OCI-LY7 (cell line): ENCODE measurements at regions not wholly inside any gene's neighbourhood (a gene's known extent, or its start where the extent isn't known, plus 50 kb on each side); places are given as distances from the start of the nearest gene placed in this dataset.

Experiments used
- BruUV-seq: library from RNA; stranded (reverse); fragments of 400-500 nt; replicated peaks from 2 replicates; lab custom pipeline; 2021; lab: Mats Ljungman, UMichigan
- CTCF ChIA-PET: fragments of 300-600 bp; sonication (Branson Sonifier 250); formaldehyde crosslinking; loops from one replicate; lab custom pipeline; 2022; ENCODE audit warnings: antibody characterized with exemption; ENCODE audit not compliant: unreplicated experiment; lab: Charles Lee
- POLR2A ChIA-PET: fragments of 300-600 bp; sonication (Branson Sonifier 250); formaldehyde crosslinking; loops from one replicate; lab custom pipeline; 2022; ENCODE audit warnings: antibody characterized with exemption; lab: Charles Lee
- DNase-seq: peaks from one replicate; pipeline ENCODE4 v3.0.0-alpha.2; 2015; ENCODE audit warnings: low spot score
- H2AFZ ChIP-seq: fragments of 200-600 bp; sonication (generic), shearing (Covaris generic); 2 replicates; pipeline ENCODE4 v1.6.1; 2014; ENCODE audit warnings: mild to moderate bottlenecking, antibody characterized with exemption, low read length, moderate library complexity
- H3K27ac ChIP-seq: fragments of 200-600 bp; sonication (generic); 2 replicates; pipeline ENCODE4 v1.5.1; 2014; ENCODE audit warnings: mixed run types, low read depth, mild to moderate bottlenecking, moderate library complexity, low read length, inconsistent platforms; ENCODE audit not compliant: poor library complexity, severe bottlenecking
- H3K36me3 ChIP-seq: fragments of 200-600 bp; sonication (generic); 2 replicates; pipeline ENCODE4 v1.6.1; 2014; ENCODE audit warnings: mild to moderate bottlenecking, antibody characterized with exemption, low read length, moderate library complexity, mixed read lengths; ENCODE audit not compliant: insufficient read depth
- H3K4me1 ChIP-seq: fragments of 200-600 bp; sonication (generic); 2 replicates; pipeline ENCODE4 v1.5.1; 2014; ENCODE audit warnings: mild to moderate bottlenecking, low read length; ENCODE audit not compliant: insufficient read depth, poor library complexity, severe bottlenecking
- H3K4me2 ChIP-seq: fragments of 200-600 bp; sonication (generic); 2 replicates; pipeline ENCODE4 v1.6.1; 2014; ENCODE audit warnings: mild to moderate bottlenecking, low read length
- H3K4me3 ChIP-seq: fragments of 200-600 bp; sonication (generic); 2 replicates; pipeline ENCODE4 v1.5.1; 2014; ENCODE audit warnings: mild to moderate bottlenecking, low read depth, low read length; ENCODE audit not compliant: poor library complexity, severe bottlenecking
- H3K79me2 ChIP-seq: fragments of 200-600 bp; sonication (generic); 2 replicates; pipeline ENCODE4 v1.6.1; 2016; ENCODE audit warnings: low read depth, mild to moderate bottlenecking, low read length, moderate library complexity, mixed read lengths; ENCODE audit not compliant: insufficient read depth
- H3K9me2 ChIP-seq: fragments of 200-600 bp; sonication (generic); 2 replicates; pipeline ENCODE4 v1.6.1; 2016; ENCODE audit warnings: mild to moderate bottlenecking, low read length, mixed read lengths; ENCODE audit not compliant: insufficient read depth
- H3K9me3 ChIP-seq: fragments of 200-600 bp; sonication (generic); 2 replicates; pipeline ENCODE4 v1.6.1; 2014; ENCODE audit warnings: mild to moderate bottlenecking, mixed run types, low read length, mixed read lengths
- H4K20me1 ChIP-seq: fragments of 200-600 bp; sonication (generic); 2 replicates; pipeline ENCODE4 v1.6.1; 2014; ENCODE audit warnings: mild to moderate bottlenecking, antibody characterized with exemption, low read length, moderate library complexity, mixed read lengths; ENCODE audit not compliant: insufficient read depth
- CTCF ChIP-seq: fragments of 200-600 bp; sonication (generic); conservative IDR thresholded peaks from 2 replicates; pipeline ENCODE4 v1.5.1; 2014; ENCODE audit warnings: mild to moderate bottlenecking, antibody characterized with exemption, low read length, moderate library complexity, mixed read lengths
- EZH2phosphoT487 ChIP-seq: fragments of 200-600 bp; sonication (generic); IDR thresholded peaks from 2 replicates; pipeline ENCODE4 v1.6.1; 2018; ENCODE audit warnings: low read depth, borderline replicate concordance, mild to moderate bottlenecking, mixed run types, antibody characterized with exemption, low read length, moderate library complexity, mixed read lengths
- intact Hi-C: fragments of 100-400 bp; cut with micrococcal nuclease; formaldehyde crosslinking; loops from one replicate; pipeline ENCODE4 v1.10.0; 2022; ENCODE audit not compliant: unreplicated experiment

GRCh38 chr9:91486699-91487497, 63.3 kb upstream of the NFIL3 start:
- no peak overlapping the region for H3K4me2 ChIP-seq
- CTCF ChIA-PET = no interaction called here

GRCh38 chr9:91485006-91485405, 61.4 kb upstream of the NFIL3 start:
- DNase-seq = no peak
- H3K79me2 ChIP-seq = no peaks in the 10 kb centered on the region
- CTCF ChIA-PET = no interaction called here
- POLR2A ChIA-PET = no interaction called here
- no peaks in the 10 kb centered on the region for H4K20me1 ChIP-seq
- BruUV-seq = no TSS peak
- H3K4me3 ChIP-seq = no peak overlapping the region
- H3K27ac ChIP-seq = no peak overlapping the region
- H3K36me3 ChIP-seq = no peaks in the 10 kb centered on the region
- H3K4me2 ChIP-seq = no peak overlapping the region
- TF ChIP-seq EZH2phosphoT487 = no peak
- TF ChIP-seq CTCF = no peak
- no peaks in the 10 kb centered on the region for H3K9me3 ChIP-seq
- H3K9me2 ChIP-seq = no peaks in the 10 kb centered on the region
- intact Hi-C loops = no loop called here
- H2AFZ ChIP-seq = no peak overlapping the region
- no peaks in the 10 kb centered on the region for H3K4me1 ChIP-seq

More at GRCh38 chr9:91486699-91487497, 63.3 kb upstream of the NFIL3 start:
- no peaks in the 10 kb centered on the region for H4K20me1 ChIP-seq
- no peaks in the 10 kb centered on the region for H3K36me3 ChIP-seq
- H3K4me1 ChIP-seq = no peaks in the 10 kb centered on the region
- H3K9me2 ChIP-seq = no peaks in the 10 kb centered on the region
- intact Hi-C loops = no loop called here
- H3K4me3 ChIP-seq = no peak overlapping the region
- H3K9me3 ChIP-seq = no peaks in the 10 kb centered on the region
- 0 out of 2 replicates have a peak overlapping the region, but pooled peaks have one; percentile 24 for H2AFZ ChIP-seq
- DNase-seq = no peak
- POLR2A ChIA-PET = no interaction called here
- no TSS peak for BruUV-seq
- H3K79me2 ChIP-seq = no peaks in the 10 kb centered on the region
- TF ChIP-seq EZH2phosphoT487 = no peak
- TF ChIP-seq CTCF = no peak
- H3K27ac ChIP-seq = no peak overlapping the region

- no TSS peak for BruUV-seq
- intact Hi-C loops = no loop called here
- no peaks in the 10 kb centered on the region for H3K4me1 ChIP-seq
- no peak overlapping the region for H3K27ac ChIP-seq
- H3K9me2 ChIP-seq = no peaks in the 10 kb centered on the region
- no peaks in the 10 kb centered on the region for H3K9me3 ChIP-seq
- POLR2A ChIA-PET = no interaction called here
- TF ChIP-seq CTCF (no peak), EZH2phosphoT487 (no peak)
- no peak overlapping the region for H3K4me2 ChIP-seq
- H4K20me1 ChIP-seq = no peaks in the 10 kb centered on the region
- H3K79me2 ChIP-seq = no peaks in the 10 kb centered on the region
- no peak overlapping the region for H3K4me3 ChIP-seq
- H2AFZ ChIP-seq = no peak overlapping the region
- H3K36me3 ChIP-seq = no peaks in the 10 kb centered on the region
- no peak for DNase-seq
- CTCF ChIA-PET = no interaction called here
These were observed 60.2 kb upstream of the NFIL3 start for GRCh38 chr9:91483835-91484234.
